Activated CD4-positive, alpha-beta T cell treated with anti-CD3 and anti-CD28 coated beads for 24 hours (primary cell): ENCODE measurements at regions not wholly inside any gene's neighbourhood (a gene's known extent, or its start where the extent isn't known, plus 50 kb on each side); places are given as distances from the start of the nearest gene placed in this dataset.
"Not testable (repeated sequence)": the region's sequence is repeated elsewhere in the genome, so short reads cannot be mapped to it uniquely, and the experiment has no call there.

Source experiments
- DNase-seq, 2 donors: peaks; one replicate each; pipeline ENCODE4 v3.0.0-alpha.2; 2020; ENCODE audit warnings: low read depth in 2 of 2

- DNase-seq = no peak
Measured at GRCh38 chr2:194116861-194117260, 1540.2 kb upstream of the SLC39A10 start.

DNA sequence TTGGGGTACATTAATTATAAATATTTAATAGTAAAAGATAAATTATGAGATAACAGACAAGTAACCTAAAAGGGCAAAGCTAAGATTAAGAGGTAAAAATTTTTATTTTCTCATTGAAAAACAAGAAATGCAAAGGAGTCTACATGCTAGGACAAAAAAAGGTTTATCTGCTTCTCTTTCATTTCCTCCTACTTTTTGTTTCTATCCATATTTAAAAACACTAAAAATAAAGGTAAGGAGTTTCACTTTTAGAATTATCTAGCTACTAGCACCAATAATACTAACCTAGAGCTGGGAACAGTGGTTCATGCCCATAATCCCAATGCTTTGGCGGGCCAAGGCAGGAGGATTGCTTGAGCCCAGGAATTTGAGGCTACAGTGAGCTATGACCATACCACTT, 1551.7 kb upstream of the SLC39A10 start:
- DNase-seq = no peak

GRCh38 chr2:194104687-194105086, 1552.3 kb upstream of the SLC39A10 start:
- DNase-seq = no peak

DNA sequence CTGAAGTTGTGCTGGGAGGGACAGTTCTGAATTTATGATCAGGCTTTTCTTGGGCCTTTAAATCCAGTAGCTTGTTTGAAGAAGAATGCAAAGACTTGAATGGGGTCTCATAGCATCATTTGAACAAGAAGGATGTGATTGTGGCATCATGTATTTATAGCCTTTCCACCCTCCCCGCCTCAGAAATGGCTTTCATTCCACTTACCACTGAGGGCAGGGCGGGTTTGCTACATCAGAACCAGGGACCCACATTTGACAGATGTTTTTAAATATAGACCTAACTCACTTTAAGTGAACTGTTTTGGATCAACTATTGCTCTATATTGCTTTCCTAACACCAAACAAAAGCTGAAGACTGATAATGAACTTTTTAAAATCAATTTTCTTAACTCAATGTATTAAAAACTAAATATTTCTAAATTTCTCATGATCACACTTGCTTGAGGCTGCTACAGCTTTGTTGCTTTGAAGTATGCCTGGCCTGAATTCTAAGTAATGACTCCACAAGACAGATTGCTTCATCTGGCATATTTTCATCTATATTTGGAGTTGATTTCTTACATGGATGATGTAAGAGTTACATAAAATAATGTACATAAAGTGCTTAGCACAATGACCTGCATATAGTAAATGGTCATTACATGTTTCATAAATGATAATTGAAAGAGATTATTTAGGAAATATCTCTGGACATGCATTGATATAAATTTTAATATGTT, 1552.9 kb upstream of the SLC39A10 start:
- DNase-seq = no peak

- DNase-seq = no peak
Measured at GRCh38 chr2:194102546-194102945, 1554.5 kb upstream of the SLC39A10 start.

DNA sequence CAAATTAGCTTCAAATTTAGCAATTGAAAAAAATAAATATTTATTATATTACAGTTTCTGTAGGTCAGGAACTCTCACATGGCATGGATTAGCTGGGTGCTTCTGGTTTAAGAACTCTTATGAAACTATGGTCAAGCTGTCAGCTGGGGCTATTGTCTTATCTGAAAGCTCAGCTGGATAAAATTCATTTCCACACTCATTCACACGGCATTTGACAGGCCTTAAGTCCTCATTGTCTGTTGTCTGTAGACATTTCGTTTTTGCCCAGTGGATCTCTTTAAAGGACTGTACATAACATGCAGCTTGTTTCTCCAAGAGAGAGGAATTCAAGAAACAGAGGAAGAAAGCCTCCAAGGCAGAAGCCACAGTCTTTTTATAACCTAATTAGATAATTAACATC, 1556.8 kb upstream of the SLC39A10 start:
- DNase-seq = no peak

GRCh38 chr2:194096402-194096801, 1560.6 kb upstream of the SLC39A10 start:
- DNase-seq = no peak

DNA sequence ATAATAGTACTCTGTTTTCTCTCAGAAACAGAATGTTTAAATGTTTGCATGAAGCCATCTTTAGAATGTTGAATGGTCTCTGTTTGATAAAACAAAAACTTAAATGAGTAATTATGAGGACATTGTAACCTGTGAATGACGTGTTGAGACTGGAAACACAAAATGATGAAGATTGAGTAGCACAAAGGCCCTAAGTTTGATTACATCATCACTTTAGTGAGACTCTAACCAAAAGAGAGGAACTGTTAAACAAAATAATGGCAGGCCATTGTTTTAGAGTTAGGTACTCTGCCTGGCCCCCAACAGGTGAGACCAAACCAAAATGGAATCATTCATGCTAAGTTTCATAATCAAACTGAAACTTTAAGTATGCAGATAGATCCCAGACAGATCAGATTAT, 1561.7 kb upstream of the SLC39A10 start:
- no peak for DNase-seq

- DNase-seq = no peak
Measured at GRCh38 chr2:194090251-194090905, 1566.6 kb upstream of the SLC39A10 start.

DNA sequence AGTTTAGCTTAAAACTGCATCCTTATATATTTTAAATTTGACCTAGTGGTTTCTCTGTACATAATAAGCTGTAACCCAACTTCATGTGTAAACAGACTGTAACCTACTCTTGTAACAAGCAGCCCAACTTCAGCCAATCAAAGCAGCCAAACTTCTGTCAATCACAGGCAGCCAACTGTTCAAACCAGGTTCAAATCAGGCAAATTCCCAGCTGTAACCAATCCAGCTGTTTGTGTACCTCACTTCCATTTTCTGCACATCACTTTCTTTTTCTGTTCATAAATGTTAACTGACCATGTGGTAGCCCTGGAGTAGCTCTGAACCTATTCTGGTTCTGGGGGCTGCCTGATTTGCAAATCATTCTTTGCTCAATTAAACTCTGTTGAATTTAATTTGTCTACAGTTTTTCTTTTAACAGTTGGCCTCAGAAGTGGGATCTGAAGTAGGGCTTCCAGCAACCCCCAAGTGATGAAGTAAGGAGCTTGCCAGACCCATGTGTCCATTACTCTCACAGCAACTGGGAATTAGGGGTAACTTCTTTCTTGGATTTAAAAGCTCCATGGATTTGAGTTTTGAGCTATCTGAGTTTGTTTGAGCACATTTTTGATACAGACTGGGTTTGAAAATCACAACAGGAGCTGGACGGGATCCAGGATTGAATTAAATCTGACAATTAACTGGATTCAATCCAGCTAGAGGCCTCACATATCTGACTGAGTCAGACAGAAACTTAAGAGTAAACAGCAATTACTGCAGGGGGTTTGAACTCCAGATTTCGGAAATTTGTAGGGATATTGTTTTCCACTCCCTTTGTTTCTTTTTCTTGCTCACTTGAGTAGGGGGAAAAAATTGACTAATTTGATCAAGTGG, 1569.7 kb upstream of the SLC39A10 start:
- DNase-seq = no peak

- DNase-seq = no peak
Measured at GRCh38 chr2:194086129-194086528, 1570.9 kb upstream of the SLC39A10 start.

- DNase-seq = no peak
Measured at GRCh38 chr2:194079989-194080388, 1577.0 kb upstream of the SLC39A10 start.

DNA sequence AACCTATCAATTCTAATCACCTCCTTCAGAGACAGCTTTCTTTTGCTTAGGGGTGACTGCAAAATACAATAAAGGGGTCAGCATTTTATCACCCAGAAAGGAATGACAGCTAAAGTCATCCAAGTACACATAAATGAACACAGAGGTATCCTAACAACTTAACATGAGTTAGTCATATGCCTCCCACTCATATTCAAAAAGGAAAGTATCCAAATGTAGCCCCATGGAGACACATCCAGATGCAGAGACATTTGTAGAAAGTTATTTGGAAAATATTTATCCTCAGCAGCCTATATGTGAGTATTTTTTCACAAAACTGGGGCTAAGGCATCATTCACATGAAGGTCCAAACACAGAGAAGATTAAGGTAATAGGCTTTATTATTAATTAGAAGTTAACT, 1579.7 kb upstream of the SLC39A10 start:
- DNase-seq = no peak

DNA sequence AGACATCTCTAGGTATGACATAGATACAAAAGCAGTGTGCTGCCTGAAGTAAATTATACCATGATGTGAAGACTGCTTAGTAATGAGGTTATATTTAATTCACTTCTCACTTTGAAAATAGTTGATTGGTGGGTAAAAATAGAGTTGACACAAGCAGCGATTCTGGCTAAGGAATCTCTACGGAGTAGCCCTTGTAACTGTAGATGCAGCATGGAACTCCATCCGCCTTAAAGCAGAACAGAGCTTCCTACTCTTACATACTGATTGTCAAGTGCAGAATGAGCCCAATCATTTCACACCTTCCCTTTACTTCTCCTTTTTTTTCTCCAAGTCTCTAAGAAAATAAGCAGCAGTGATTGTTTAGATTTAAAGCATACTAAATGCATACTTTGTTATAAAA, 1594.6 kb upstream of the SLC39A10 start:
- DNase-seq = no peak

- no peak for DNase-seq
Measured at GRCh38 chr2:194060269-194060668, 1596.8 kb upstream of the SLC39A10 start.

GRCh38 chr2:194054313-194054712, 1602.7 kb upstream of the SLC39A10 start:
- no peak for DNase-seq

DNA sequence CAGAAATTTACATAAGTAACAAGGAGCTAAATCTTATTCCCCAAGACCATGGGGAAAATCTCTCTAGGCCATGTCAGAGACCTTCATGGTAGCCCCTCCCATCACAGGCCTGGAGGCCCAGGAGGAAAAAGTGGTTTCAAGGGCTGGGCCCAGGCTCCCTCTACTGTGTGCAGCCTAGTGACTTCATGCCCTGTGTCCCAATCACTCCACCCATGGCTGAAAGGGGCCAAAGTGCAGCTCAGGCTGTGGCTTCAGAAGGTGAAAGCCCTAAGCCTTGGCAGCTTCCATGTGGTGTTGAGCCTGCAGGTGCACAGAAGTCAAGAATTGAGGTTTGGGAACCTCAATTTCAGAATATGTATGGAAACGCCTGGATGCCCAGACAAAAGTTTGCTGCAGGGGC, 1612.7 kb upstream of the SLC39A10 start:
- DNase-seq = no peak

DNA sequence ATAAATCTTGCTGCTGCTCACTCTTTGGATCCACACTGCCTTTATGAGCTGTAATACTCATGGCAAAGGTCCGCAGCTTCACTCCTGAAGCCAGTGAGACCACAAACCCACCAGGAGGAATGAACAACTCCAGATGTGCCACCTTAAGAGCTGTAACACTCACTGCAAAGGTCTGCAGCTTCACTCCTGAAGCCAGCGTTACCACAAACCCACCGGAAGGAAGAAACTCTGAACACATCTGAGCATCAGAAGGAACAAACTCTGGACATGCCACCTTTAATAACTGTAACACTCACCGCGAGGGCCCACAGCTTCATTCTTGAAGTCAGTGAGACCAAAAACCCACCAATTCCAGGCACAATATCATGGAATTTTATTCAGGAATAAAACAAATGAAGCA, 1635.9 kb upstream of the SLC39A10 start:
- not testable (repeated sequence) for DNase-seq

DNA sequence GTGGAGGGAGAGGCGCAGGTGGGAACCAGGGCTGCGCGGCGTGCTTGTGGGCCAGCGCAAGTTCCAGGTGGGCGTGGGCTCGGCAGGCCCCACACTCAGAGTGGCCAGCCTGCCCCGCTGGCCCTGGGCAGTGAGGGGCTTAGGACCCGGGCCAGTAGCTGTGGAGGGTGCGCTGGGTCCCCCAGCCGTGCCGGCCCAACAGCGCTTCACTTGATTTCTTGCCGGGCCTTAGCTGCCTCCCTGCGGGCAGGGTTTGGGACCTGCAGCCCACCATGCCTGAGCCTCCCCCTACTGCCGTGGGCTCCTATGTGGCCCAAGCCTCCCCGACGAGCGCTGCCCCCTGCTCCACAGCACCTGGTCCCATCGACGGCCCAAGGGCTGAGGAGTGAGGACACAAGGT, 1636.9 kb upstream of the SLC39A10 start:
- DNase-seq = no peak

DNA sequence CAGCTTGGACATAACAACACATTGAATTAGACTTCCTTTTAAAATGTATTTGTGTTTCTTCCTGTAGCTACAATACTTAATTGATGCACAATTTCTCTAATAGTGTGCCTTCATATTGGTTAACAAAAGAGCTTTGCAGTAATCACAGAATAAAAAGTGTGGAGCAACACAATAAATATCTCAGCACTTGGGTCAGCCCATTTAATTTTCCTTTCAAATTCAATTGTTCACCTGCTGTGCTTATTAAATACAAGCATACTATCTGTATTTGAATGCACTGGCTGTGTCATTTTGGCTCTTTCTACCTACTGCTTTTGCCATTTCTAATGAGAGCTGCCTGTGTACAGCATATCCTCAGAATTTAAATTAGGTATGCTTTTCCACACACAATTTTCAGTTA, 1641.3 kb upstream of the SLC39A10 start:
- no peak for DNase-seq

GRCh38 chr2:194014639-194015038, 1642.4 kb upstream of the SLC39A10 start:
- no peak for DNase-seq

DNA sequence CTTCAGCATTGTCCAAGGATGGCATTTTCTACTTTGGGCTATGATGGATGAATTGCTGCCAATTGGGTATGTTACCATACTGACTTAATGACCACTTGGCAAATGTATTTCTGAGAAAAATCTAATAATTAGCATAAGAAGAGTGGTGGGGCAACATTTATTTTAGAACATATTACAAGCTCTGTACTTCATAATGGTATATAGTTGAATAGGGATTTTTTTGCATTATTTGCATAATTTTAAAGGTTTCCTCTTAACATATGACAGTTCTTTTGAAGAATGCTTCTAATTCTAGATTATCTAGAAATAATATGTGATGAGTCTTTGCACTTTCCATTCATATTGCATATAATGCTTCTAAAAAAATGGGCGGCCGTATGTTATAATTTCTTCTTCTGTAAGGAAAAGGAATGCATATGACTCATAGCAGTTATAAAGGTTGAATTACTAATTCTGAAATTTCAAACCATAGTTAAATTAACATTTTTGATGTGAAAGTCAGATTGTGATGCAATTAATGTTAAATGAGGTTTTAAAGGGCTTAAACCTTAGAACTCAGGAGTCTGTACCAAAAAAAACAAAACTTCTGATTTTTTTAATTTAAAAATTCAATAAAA, 1652.3 kb upstream of the SLC39A10 start:
- DNase-seq = no peak
